Naive thymus-derived CD4-positive, alpha-beta T cell (primary cell): ENCODE measurements at regions not wholly inside any gene's neighbourhood (a gene's known extent, or its start where the extent isn't known, plus 50 kb on each side); places are given as distances from the start of the nearest gene placed in this dataset.

Experiments
- ATAC-seq: fragments of 150-1000 bp; cut with Tn5 transposase; 2 replicates; pipeline ENCODE4 v1.10.0; 2021; ENCODE audit warnings: mild to moderate bottlenecking, moderate library complexity
- CTCF ChIA-PET: fragments of 350-600 bp; sonication (Branson Sonifier 250); formaldehyde crosslinking; loops from one replicate; lab custom pipeline; 2021; ENCODE audit warnings: antibody characterized with exemption; lab: Charles Lee
- POLR2A ChIA-PET: fragments of 350-600 bp; sonication (Branson Sonifier 250); formaldehyde crosslinking; loops from one replicate; lab custom pipeline; 2021; ENCODE audit warnings: antibody characterized with exemption, inconsistent platforms; lab: Charles Lee
- DNase-seq, 9 donors: peaks; one replicate each; pipeline versions ENCODE4 v3.0.0 to v3.0.0-alpha.2; 2020 to 2022; ENCODE audit warnings: mixed read lengths in 1 of 9
- H3K27ac ChIP-seq: one replicate; pipeline ENCODE4 v1.7.0; 2013; ENCODE audit warnings: mild to moderate bottlenecking, low read depth, low read length, moderate library complexity
- H3K27me3 ChIP-seq, 2 donors: one replicate each; pipeline ENCODE4 v1.7.0; 2013; ENCODE audit warnings: low read length in 2 of 2, mild to moderate bottlenecking in 2 of 2, moderate library complexity in 2 of 2; ENCODE audit not compliant: control insufficient read depth in 2 of 2, insufficient read depth in 2 of 2
- H3K36me3 ChIP-seq, 3 experiments: 1 replicate in 2 of 3; 2 replicates in 1 of 3; pipeline ENCODE4 v1.7.0; 2013; ENCODE audit warnings: low read length in 3 of 3, mild to moderate bottlenecking in 3 of 3, moderate library complexity in 1 of 3; ENCODE audit not compliant: insufficient read depth in 3 of 3, control insufficient read depth in 2 of 3
- H3K4me1 ChIP-seq, 2 donors: one replicate each; pipeline ENCODE4 v1.7.0; 2013; ENCODE audit warnings: low read length in 2 of 2, mild to moderate bottlenecking in 2 of 2, moderate library complexity in 1 of 2; ENCODE audit not compliant: control insufficient read depth in 2 of 2, insufficient read depth in 2 of 2
- H3K4me3 ChIP-seq: 2 replicates; pipeline ENCODE4 v1.7.0; 2013; ENCODE audit warnings: mild to moderate bottlenecking, low read length
- H3K9me3 ChIP-seq, 3 experiments: 1 replicate in 2 of 3; 2 replicates in 1 of 3; pipeline ENCODE4 v1.7.0; 2013; ENCODE audit warnings: low read length in 3 of 3; ENCODE audit not compliant: control insufficient read depth in 2 of 3
- H3K27ac Mint-ChIP-seq, 9 donors: one replicate each; pipeline ENCODE4 v1.8.0; 2020 to 2022; ENCODE audit warnings: mixed read lengths in 9 of 9, mild to moderate bottlenecking in 8 of 9, moderate library complexity in 5 of 9, inconsistent platforms in 2 of 9
- H3K27me3 Mint-ChIP-seq, 5 donors: one replicate each; pipeline ENCODE4 v1.8.0; 2021 to 2022; ENCODE audit warnings: mixed read lengths in 5 of 5, mild to moderate bottlenecking in 1 of 5
- H3K36me3 Mint-ChIP-seq, 5 donors: one replicate each; pipeline ENCODE4 v1.8.0; 2020 to 2022; ENCODE audit warnings: mixed read lengths in 5 of 5, mild to moderate bottlenecking in 3 of 5, inconsistent platforms in 1 of 5
- H3K4me1 Mint-ChIP-seq, 7 donors: one replicate each; pipeline ENCODE4 v1.8.0; 2020 to 2022; ENCODE audit warnings: mixed read lengths in 7 of 7, mild to moderate bottlenecking in 3 of 7, inconsistent platforms in 1 of 7
- H3K4me3 Mint-ChIP-seq, 10 donors: one replicate each; pipeline ENCODE4 v1.8.0; 2020 to 2022; ENCODE audit warnings: mild to moderate bottlenecking in 10 of 10, mixed read lengths in 10 of 10, moderate library complexity in 6 of 10, inconsistent platforms in 2 of 10
- H3K9me3 Mint-ChIP-seq, 11 donors: one replicate each; pipeline ENCODE4 v1.8.0; 2020 to 2022; ENCODE audit warnings: mixed read lengths in 11 of 11, mild to moderate bottlenecking in 4 of 11, inconsistent platforms in 1 of 11, moderate library complexity in 1 of 11
- intact Hi-C, 2 donors: fragments of 100-400 bp; cut with micrococcal nuclease; formaldehyde crosslinking; loops; one replicate each; pipeline ENCODE4 v1.15.1; 2023

DNA sequence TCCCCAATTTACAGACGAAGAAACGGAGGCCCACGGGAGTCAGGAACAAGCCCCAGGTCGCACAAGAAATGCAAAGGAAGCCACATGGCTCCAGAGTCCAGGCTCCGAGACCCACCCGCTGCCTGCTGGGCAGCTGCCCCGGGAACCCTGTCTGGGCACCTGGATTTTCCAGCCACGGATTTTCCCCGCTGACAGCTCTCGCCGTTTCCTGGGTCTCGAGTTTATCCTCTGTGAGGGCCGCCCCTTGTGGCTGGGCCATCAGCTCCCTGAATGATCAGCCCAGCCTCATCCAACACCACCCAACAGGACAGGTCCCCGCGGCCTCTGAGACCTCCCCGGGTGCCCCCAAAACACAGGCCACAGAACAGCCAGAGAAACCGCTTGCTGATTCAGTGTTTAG is 189.7 kb downstream of the BRD1 start:
- Histone ChIP-seq H3K4me1 (no peaks in the 10 kb centered on the region), H3K4me3 (no peak overlapping the region), H3K36me3 (peaks cover 0 to 23% (median 0%) of the 10 kb centered on the region in 3 experiments), H3K27ac (no peak overlapping the region), H3K27me3 (no peaks in the 10 kb centered on the region), H3K9me3 (no peaks in the 10 kb centered on the region)
- H3K27me3 Mint-ChIP-seq = no peaks in the 10 kb centered on the region
- intact Hi-C loops = no loop called here
- H3K36me3 Mint-ChIP-seq = no peaks in the 10 kb centered on the region
- CTCF ChIA-PET = no interaction called here
- POLR2A ChIA-PET = no interaction called here
- no peak overlapping the region for H3K27ac Mint-ChIP-seq
- H3K9me3 Mint-ChIP-seq = no peaks in the 10 kb centered on the region
- ATAC-seq (no peak), DNase-seq (no peak)
- H3K4me3 Mint-ChIP-seq = no peak overlapping the region
- H3K4me1 Mint-ChIP-seq = peaks cover 0 to 12% (median 7%) of the 10 kb centered on the region in 7 donors

DNA sequence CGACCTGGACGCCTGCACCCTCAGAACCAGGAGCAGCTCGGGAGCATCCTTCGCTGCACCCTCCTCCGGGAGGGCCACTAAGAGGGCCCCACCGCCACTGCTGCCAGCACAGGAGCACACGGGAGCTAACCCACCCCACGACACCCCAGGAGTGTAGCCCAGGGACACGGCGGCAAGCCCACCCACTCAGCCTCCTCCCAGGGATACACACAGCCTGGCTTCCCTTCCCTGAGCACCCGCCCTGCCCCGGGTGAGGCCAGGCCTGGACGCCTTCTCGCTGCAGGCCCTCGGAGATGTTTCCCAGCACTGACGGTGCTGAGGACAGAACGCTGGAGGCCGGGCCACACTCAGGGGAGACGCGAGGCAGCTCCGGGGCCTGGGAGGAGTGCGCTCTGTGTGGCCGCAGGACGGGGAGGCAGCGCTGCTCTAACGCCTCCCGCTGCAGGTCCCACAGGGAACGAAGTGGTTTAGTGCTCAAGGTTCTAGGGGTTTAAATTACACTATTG is 190.4 kb downstream of the BRD1 start:
- Histone ChIP-seq H3K27me3 (no peaks in the 10 kb centered on the region), H3K27ac (no peak overlapping the region), H3K36me3 (peaks cover 0 to 17% (median 0%) of the 10 kb centered on the region in 3 experiments), H3K4me3 (no peak overlapping the region), H3K4me1 (no peaks in the 10 kb centered on the region), H3K9me3 (no peaks in the 10 kb centered on the region)
- CTCF ChIA-PET = no interaction called here
- intact Hi-C loops = no loop called here
- H3K27me3 Mint-ChIP-seq = no peaks in the 10 kb centered on the region
- no peak overlapping the region for H3K27ac Mint-ChIP-seq
- DNase-seq = no peak
- H3K9me3 Mint-ChIP-seq = no peaks in the 10 kb centered on the region
- H3K36me3 Mint-ChIP-seq = no peaks in the 10 kb centered on the region
- POLR2A ChIA-PET = no interaction called here
- H3K4me3 Mint-ChIP-seq = no peak overlapping the region
- ATAC-seq = peak; percentile 12
- peaks cover 0 to 12% (median 7%) of the 10 kb centered on the region in 7 donors for H3K4me1 Mint-ChIP-seq

DNA sequence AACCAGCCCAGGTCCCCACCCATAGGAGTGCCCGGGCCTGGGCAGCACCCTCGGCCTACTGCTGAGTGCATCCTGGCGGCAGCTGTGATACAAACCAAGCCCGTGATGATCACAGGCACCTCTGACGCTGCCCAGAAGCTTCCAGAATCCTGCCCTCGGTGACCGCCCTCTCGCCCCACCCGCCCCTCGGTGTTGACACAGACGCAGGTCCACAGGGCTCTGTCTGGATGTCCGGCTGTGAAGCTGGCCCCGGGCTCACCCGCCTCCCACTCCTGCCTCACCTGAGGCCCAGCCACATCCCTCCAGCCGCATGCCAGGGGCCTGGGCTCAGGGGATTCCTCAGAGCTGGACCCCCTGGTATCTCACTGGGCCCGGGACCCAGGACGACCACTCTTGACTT is 191.0 kb downstream of the BRD1 start:
- H3K4me1 Mint-ChIP-seq = peaks cover 0 to 12% (median 7%) of the 10 kb centered on the region in 7 donors
- DNase-seq (no peak), ATAC-seq (no peak)
- Histone ChIP-seq H3K36me3 (peaks cover 0 to 11% (median 0%) of the 10 kb centered on the region in 3 experiments), H3K9me3 (no peaks in the 10 kb centered on the region), H3K27ac (no peak overlapping the region), H3K4me3 (no peak overlapping the region), H3K27me3 (no peaks in the 10 kb centered on the region), H3K4me1 (no peaks in the 10 kb centered on the region)
- no peaks in the 10 kb centered on the region for H3K36me3 Mint-ChIP-seq
- intact Hi-C loops = no loop called here
- ChIA-PET POLR2A (no interaction called here), CTCF (no interaction called here)
- no peaks in the 10 kb centered on the region for H3K27me3 Mint-ChIP-seq
- no peak overlapping the region for H3K4me3 Mint-ChIP-seq
- H3K9me3 Mint-ChIP-seq = no peaks in the 10 kb centered on the region
- no peak overlapping the region for H3K27ac Mint-ChIP-seq

DNA sequence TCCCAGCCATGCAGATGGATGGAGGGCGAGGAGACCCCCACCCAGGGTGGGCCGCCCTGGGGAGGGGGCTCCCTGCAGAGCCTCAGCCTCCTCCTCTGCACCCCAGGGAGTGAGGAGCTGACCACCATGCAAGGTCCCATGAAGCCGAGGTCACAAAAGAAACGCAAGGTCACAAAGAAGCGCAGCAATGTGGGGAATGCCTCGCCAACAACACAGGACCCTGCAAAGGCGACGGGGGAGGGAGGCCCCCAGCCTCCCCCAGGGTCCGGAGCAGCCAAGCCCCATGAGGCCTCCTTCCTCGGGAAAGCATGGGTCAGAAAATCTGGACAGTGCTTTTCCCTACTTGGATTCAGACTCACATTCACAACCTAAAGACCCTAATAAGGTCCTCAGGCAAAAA is 191.5 kb downstream of the BRD1 start:
- POLR2A ChIA-PET = no interaction called here
- CTCF ChIA-PET = no interaction called here
- no peak for DNase-seq
- no peaks in the 10 kb centered on the region for H3K27me3 ChIP-seq
- H3K9me3 ChIP-seq = no peaks in the 10 kb centered on the region
- ATAC-seq = no peak
- peaks cover 0 to 6% (median 0%) of the 10 kb centered on the region in 3 experiments for H3K36me3 ChIP-seq
- no peaks in the 10 kb centered on the region for H3K36me3 Mint-ChIP-seq
- H3K4me3 ChIP-seq = no peak overlapping the region
- H3K9me3 Mint-ChIP-seq = no peaks in the 10 kb centered on the region
- H3K4me1 Mint-ChIP-seq = peaks cover 0 to 11% (median 6%) of the 10 kb centered on the region in 7 donors
- intact Hi-C loops = no loop called here
- H3K27ac Mint-ChIP-seq = no peak overlapping the region
- no peak overlapping the region for H3K4me3 Mint-ChIP-seq
- no peaks in the 10 kb centered on the region for H3K27me3 Mint-ChIP-seq
- no peaks in the 10 kb centered on the region for H3K4me1 ChIP-seq
- H3K27ac ChIP-seq = no peak overlapping the region

DNA sequence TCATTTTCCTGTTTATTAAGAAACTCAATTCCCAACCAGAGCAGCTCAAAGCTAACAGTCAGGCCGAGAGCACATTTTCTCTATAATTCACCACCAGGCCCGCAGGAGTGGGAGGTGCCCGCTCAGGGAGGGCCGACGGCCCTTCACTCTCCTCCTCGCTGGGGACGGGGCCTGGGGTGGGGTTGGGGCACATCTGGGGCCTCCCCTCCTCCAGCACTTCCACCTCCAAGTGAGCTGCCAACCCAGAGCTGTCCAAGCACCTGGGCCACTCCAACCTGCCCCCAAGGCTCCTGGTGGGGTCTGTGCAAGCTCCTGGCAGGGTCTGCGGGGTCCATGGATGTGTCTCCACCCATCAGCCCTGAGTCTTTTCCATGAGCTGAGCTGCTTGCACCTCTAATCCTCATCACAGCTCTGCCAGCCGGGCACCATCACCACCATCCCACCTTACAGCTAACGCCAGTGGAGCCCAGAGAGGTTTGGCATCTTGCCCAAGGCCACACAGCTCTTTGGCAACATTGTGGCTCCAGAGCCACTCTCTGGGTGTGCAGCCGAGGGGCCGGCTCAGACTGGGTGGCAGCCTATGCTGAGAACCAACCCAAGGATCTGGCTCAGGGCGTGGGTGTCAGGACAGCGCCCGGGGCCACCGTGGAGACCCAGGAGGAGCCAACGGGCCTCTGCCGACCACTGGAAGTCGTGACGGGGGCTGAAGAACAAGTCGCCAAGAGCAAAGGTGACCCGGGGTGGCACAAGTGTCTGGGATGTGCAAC is 193.5 kb downstream of the BRD1 start:
- Mint-ChIP-seq H3K4me1 (peaks cover 0 to 15% (median 8%) of the 10 kb centered on the region in 7 donors), H3K36me3 (no peaks in the 10 kb centered on the region), H3K27me3 (no peaks in the 10 kb centered on the region), H3K27ac (no peak overlapping the region), H3K9me3 (no peaks in the 10 kb centered on the region), H3K4me3 (no peak overlapping the region)
- DNase-seq = no peak
- Histone ChIP-seq H3K9me3 (no peaks in the 10 kb centered on the region), H3K4me3 (no peak overlapping the region), H3K27ac (no peak overlapping the region), H3K36me3 (peaks cover 0 to 3% (median 0%) of the 10 kb centered on the region in 3 experiments), H3K4me1 (no peaks in the 10 kb centered on the region), H3K27me3 (no peaks in the 10 kb centered on the region)
- intact Hi-C loops = no loop called here
- no peak for ATAC-seq
- ChIA-PET CTCF (no interaction called here), POLR2A (no interaction called here)

DNA sequence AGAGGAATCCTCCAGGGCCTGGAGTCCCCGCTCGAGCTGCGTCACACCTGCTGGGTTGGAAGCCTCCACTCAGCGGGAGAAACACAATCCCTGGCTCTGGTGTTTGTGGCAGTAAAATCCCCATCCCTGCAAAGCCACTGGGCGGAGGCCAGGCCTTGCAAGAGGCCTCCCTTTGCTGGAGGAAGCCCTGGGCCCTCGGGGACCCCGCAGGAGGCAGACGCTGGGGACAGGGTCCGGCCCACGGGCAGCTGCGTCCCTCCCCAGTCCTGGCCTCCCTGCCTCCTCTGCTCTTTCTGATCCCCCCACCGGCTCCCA is 194.7 kb downstream of the BRD1 start:
- H3K27me3 ChIP-seq = no peaks in the 10 kb centered on the region
- H3K4me1 Mint-ChIP-seq = peaks cover 0 to 19% (median 12%) of the 10 kb centered on the region in 7 donors
- intact Hi-C loops = no loop called here
- no peak overlapping the region for H3K27ac Mint-ChIP-seq
- DNase-seq = no peak
- H3K27ac ChIP-seq = no peak overlapping the region
- H3K9me3 Mint-ChIP-seq = no peaks in the 10 kb centered on the region
- no peak overlapping the region for H3K4me3 ChIP-seq
- no peaks in the 10 kb centered on the region for H3K27me3 Mint-ChIP-seq
- H3K4me1 ChIP-seq = no peaks in the 10 kb centered on the region
- POLR2A ChIA-PET = no interaction called here
- H3K4me3 Mint-ChIP-seq = no peak overlapping the region
- H3K36me3 ChIP-seq = peaks cover 0 to 3% (median 0%) of the 10 kb centered on the region in 3 experiments
- ATAC-seq = no peak
- H3K9me3 ChIP-seq = no peaks in the 10 kb centered on the region
- no peaks in the 10 kb centered on the region for H3K36me3 Mint-ChIP-seq
- CTCF ChIA-PET = no interaction called here
